ENCODE measurements at regions not wholly inside any gene's neighbourhood (a gene's known extent, or its start where the extent isn't known, plus 50 kb on each side); places are given as distances from the start of the nearest gene placed in this dataset.

GRCh38 chr12:116370004-116370404 lies 92.5 kb upstream of the MED13L start:
- no peak for DNase-seq (ENCODE audit: low spot score)
- TF ChIP-seq CTCF (IDR thresholded peaks at IDR 0.05; ENCODE audit: extremely low read depth, missing control alignments), result no peak

- no peak for TF ChIP-seq CTCF (IDR thresholded peaks at IDR 0.05; ENCODE audit: extremely low read depth, missing control alignments)
- DNase-seq (ENCODE audit: low spot score), result no peak
Observed at GRCh38 chr12:116370886-116371580, 93.5 kb upstream of the MED13L start.

- TF ChIP-seq CTCF (IDR thresholded peaks at IDR 0.05; ENCODE audit: extremely low read depth, missing control alignments), result no peak
- DNase-seq (ENCODE audit: low spot score), result no peak
Observed at GRCh38 chr12:116372815-116373214, 95.3 kb upstream of the MED13L start.

GRCh38 chr12:116373572-116374206 lies 96.2 kb upstream of the MED13L start:
- TF ChIP-seq CTCF (IDR thresholded peaks at IDR 0.05; ENCODE audit: extremely low read depth, missing control alignments), result no peak
- no peak for DNase-seq (ENCODE audit: low spot score)

GRCh38 chr12:116374207-116374606 lies 96.7 kb upstream of the MED13L start:
- DNase-seq (ENCODE audit: low spot score), result no peak
- no peak for TF ChIP-seq CTCF (IDR thresholded peaks at IDR 0.05; ENCODE audit: extremely low read depth, missing control alignments)

GRCh38 chr12:116375278-116375842 lies 97.9 kb upstream of the MED13L start:
- TF ChIP-seq CTCF (IDR thresholded peaks at IDR 0.05; ENCODE audit: extremely low read depth, missing control alignments), result no peak
- DNase-seq (ENCODE audit: low spot score), result no peak
